BLaER1 (cell line): ENCODE measurements at regions not wholly inside any gene's neighbourhood (a gene's known extent, or its start where the extent isn't known, plus 50 kb on each side); places are given as distances from the start of the nearest gene placed in this dataset.

Experiments used
- H3K27ac ChIP-seq: shearing (Covaris generic); formaldehyde crosslinking; 2 replicates; pipeline ENCODE4 v1.8.1; 2022
- H3K27me3 ChIP-seq: shearing (Covaris generic); formaldehyde crosslinking; 2 replicates; pipeline ENCODE4 v1.8.1; 2022
- H3K36me3 ChIP-seq: shearing (Covaris generic); formaldehyde crosslinking; 2 replicates; pipeline ENCODE4 v1.8.1; 2022
- H3K4me1 ChIP-seq: shearing (Covaris generic); formaldehyde crosslinking; 2 replicates; pipeline ENCODE4 v1.8.1; 2022
- H3K4me2 ChIP-seq: shearing (Covaris generic); formaldehyde crosslinking; 2 replicates; pipeline ENCODE4 v1.8.1; 2022
- H3K4me3 ChIP-seq: shearing (Covaris generic); formaldehyde crosslinking; 2 replicates; pipeline ENCODE4 v1.8.1; 2022
- H3K9ac ChIP-seq: shearing (Covaris generic); formaldehyde crosslinking; 2 replicates; pipeline ENCODE4 v1.8.1; 2022
- H3K9me3 ChIP-seq: shearing (Covaris generic); formaldehyde crosslinking; 2 replicates; pipeline ENCODE4 v1.8.1; 2022
- H4K20me1 ChIP-seq: shearing (Covaris generic); formaldehyde crosslinking; 2 replicates; pipeline ENCODE4 v1.8.1; 2022
- Cebpa-rat ChIP-seq: shearing (Covaris generic); IDR thresholded peaks from 2 replicates; pipeline ENCODE4 v1.8.1; 2022

DNA sequence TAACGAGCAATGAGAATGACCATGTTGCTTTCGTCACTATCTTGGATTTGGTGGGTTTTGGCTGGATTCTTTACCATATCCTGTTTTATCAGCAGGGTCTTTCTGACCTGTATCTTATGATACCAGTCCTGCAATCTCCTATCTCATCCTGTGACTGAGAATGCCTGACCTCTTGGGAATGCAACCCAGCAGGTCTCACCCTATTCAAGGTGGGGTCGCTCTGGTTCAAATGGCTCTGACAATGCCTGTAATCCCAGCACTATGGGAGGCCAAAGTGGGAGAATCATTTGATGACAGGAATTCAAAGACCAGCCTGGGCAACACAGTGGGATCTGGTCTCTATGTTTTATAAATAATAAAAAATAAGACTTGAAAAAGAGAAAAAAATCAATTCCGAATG lies 173.5 kb downstream of the ACTR3 start:
- H3K36me3 ChIP-seq: no peaks in the 10 kb centered on the region
- H3K9me3 ChIP-seq: no peaks in the 10 kb centered on the region
- no peak overlapping the region for H3K27ac ChIP-seq
- H3K4me2 ChIP-seq: no peak overlapping the region
- no peak for TF ChIP-seq Cebpa-rat
- H3K4me1 ChIP-seq: no peaks in the 10 kb centered on the region
- H3K9ac ChIP-seq: no peak overlapping the region
- H4K20me1 ChIP-seq: no peaks in the 10 kb centered on the region
- H3K27me3 ChIP-seq: no peaks in the 10 kb centered on the region
- H3K4me3 ChIP-seq: no peak overlapping the region

DNA sequence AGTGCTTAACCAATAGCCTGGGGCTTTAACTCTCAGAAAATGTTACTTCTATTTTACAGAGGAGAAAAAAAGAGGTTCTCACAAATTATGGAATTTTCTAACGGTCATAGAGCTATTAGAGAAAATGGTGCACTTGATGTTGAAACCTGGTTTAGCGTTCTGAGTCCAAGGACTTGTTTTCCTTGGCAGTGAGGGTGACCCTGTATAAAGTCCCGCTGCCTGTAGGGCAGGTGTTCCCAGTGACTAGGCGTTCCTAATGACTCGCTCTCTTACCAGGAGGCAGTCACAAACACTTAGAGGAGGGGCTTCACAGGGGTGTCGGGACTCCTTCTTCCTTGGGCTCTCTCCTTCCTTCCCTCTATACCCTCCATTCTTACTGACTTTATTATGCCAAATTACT lies 175.8 kb downstream of the ACTR3 start:
- H3K27ac ChIP-seq: no peak overlapping the region
- no peaks in the 10 kb centered on the region for H3K27me3 ChIP-seq
- no peak overlapping the region for H3K4me2 ChIP-seq
- H3K4me1 ChIP-seq: no peaks in the 10 kb centered on the region
- no peak for TF ChIP-seq Cebpa-rat
- no peaks in the 10 kb centered on the region for H4K20me1 ChIP-seq
- H3K4me3 ChIP-seq: no peak overlapping the region
- H3K9ac ChIP-seq: no peak overlapping the region
- no peaks in the 10 kb centered on the region for H3K36me3 ChIP-seq
- H3K9me3 ChIP-seq: no peaks in the 10 kb centered on the region

DNA sequence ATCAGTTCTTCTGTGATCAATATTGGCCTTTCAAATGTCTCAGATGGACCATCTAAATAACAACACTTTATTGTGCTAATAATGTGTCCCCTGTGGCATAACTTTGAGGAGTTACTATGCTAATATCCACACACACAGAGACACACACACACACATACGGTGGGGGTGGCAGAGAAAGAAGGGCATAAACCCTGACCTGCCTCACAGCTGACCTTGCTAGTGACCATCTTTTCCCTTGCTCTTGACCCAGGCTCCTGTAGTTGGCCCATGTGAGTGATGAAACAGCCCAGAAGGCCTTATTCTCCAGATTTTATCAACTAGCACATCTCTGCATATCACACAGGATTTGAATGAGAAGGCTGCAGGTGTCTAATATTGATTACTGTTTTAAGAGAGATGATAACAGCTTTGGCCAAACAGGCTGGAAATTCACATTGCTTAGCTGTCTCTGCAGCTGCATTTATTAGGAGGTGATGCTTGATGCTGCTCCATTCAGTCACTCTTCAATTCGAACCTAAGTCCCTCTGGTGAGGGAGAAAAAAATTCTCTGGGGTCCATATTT lies 176.4 kb downstream of the ACTR3 start:
- Histone ChIP-seq H3K4me1 (no peaks in the 10 kb centered on the region), H3K27ac (no peak overlapping the region), H3K27me3 (no peaks in the 10 kb centered on the region), H3K36me3 (no peaks in the 10 kb centered on the region), H3K4me3 (no peak overlapping the region), H3K9me3 (no peaks in the 10 kb centered on the region), H4K20me1 (no peaks in the 10 kb centered on the region), H3K4me2 (no peak overlapping the region), H3K9ac (no peak overlapping the region)
- no peak for TF ChIP-seq Cebpa-rat

DNA sequence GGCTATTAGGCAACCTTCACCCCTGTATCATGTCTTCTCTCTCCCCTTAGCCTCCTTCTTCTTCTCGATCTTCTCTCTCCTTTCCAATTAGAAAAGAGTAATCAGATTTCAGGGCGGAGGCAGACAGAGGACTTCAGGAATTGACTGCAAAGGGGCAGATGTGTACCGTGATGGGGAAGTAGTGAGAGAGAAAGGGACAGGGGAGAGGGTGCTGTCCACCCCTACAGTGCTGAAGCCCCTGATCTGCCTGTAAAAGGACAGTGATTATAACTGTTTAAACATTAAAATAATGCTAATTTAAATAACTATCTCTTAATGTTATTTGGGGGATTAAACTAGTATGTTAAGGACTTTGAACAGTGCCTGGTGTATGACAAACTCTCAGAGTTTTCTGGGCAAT lies 178.5 kb downstream of the ACTR3 start:
- H4K20me1 ChIP-seq: no peaks in the 10 kb centered on the region
- no peaks in the 10 kb centered on the region for H3K4me1 ChIP-seq
- no peaks in the 10 kb centered on the region for H3K9me3 ChIP-seq
- H3K4me2 ChIP-seq: no peak overlapping the region
- H3K36me3 ChIP-seq: no peaks in the 10 kb centered on the region
- no peak for TF ChIP-seq Cebpa-rat
- H3K27me3 ChIP-seq: no peaks in the 10 kb centered on the region
- H3K9ac ChIP-seq: no peak overlapping the region
- no peak overlapping the region for H3K4me3 ChIP-seq
- no peak overlapping the region for H3K27ac ChIP-seq

DNA sequence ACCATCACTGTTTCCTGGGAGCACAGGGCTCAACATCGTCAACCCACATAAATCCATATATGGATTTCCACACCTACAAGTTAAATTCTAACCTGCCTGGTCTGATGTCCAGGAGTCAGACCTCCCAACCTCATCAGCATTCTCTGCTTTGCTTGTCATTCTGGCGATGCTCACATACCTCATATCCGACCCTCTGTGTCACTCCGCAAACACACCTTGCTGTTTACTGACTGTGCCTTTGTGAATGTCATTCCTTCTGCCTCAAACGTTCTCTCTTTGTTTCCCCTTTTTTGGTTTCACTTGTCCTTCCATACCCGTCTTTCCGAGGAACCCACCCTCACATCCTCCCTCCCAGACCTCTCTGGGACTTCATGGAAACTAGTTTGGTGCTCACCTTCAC lies 187.1 kb downstream of the ACTR3 start:
- H3K4me2 ChIP-seq: no peak overlapping the region
- no peaks in the 10 kb centered on the region for H3K27me3 ChIP-seq
- no peaks in the 10 kb centered on the region for H3K4me1 ChIP-seq
- H3K27ac ChIP-seq: no peak overlapping the region
- H3K9me3 ChIP-seq: no peaks in the 10 kb centered on the region
- H4K20me1 ChIP-seq: no peaks in the 10 kb centered on the region
- no peaks in the 10 kb centered on the region for H3K36me3 ChIP-seq
- H3K9ac ChIP-seq: no peak overlapping the region
- TF ChIP-seq Cebpa-rat: no peak
- H3K4me3 ChIP-seq: no peak overlapping the region

DNA sequence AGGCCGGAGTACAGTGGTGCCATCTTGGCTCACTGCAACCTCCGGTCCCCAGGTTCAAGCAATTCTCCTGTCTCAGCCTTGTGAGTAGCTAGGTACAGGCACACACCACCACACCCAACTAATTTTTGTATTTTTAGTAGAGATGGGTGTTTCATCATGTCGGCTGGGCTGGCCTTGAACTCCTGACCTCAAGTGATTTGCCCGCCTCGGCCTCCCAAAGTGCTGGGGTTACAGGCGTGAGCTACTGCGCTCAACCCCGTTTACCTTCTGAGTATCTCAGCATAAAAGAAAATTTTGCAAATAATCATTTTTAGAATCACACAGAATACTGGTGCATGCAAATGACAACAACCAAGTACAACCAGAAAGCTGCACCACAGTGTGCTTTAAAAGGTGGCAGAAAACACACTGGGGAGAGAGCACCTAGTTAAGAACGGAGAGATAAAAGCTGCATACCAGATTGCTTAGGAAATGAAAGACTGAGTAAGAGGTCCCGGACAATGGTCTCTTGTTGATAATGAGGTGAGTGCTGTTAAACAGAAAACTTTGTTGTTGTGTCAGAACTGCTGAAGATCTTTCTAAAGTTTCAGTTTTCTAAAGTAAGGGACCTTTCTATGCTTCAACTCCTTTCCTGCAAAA lies 189.6 kb downstream of the ACTR3 start:
- no peaks in the 10 kb centered on the region for H3K4me1 ChIP-seq
- no peaks in the 10 kb centered on the region for H3K9me3 ChIP-seq
- H3K9ac ChIP-seq: no peak overlapping the region
- no peak overlapping the region for H3K27ac ChIP-seq
- H3K27me3 ChIP-seq: no peaks in the 10 kb centered on the region
- H3K36me3 ChIP-seq: no peaks in the 10 kb centered on the region
- no peaks in the 10 kb centered on the region for H4K20me1 ChIP-seq
- no peak for TF ChIP-seq Cebpa-rat
- no peak overlapping the region for H3K4me3 ChIP-seq
- no peak overlapping the region for H3K4me2 ChIP-seq

DNA sequence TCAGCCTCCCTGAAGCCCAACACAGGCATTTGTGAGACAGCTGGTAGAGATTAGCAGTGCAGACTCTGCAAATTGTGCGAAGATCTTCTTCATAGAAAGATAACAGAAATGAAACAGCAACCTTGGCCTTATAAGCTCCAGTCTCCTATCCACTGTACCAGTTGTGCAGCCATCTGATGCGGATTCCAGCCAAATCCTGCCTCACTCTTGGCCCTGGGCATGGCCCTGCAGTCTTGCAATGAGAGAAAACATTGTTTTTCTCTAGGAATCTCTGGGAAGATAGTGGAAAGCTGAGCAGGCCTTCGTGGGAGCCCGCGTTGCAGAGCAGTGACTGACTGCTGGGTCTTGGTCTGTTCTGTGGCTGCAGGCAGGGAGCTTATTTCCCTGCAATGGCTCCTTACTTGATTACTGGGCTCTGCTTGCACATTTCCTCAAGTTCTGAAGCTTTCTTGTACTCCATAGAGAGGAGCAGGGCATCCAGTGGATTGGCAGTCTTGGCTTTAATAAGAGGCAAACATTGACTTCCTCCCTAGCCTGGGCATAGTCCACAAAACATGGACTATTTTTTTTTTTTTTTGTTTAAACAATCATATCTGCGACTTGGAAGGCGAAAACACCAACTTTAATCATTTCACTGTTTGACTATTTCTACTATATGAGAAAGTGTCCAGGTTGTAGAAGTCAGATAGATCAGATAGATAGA lies 193.0 kb downstream of the ACTR3 start:
- no peak overlapping the region for H3K27ac ChIP-seq
- TF ChIP-seq Cebpa-rat: no peak
- no peaks in the 10 kb centered on the region for H3K9me3 ChIP-seq
- no peak overlapping the region for H3K4me2 ChIP-seq
- H4K20me1 ChIP-seq: no peaks in the 10 kb centered on the region
- no peak overlapping the region for H3K4me3 ChIP-seq
- H3K36me3 ChIP-seq: no peaks in the 10 kb centered on the region
- H3K27me3 ChIP-seq: no peaks in the 10 kb centered on the region
- H3K9ac ChIP-seq: no peak overlapping the region
- no peaks in the 10 kb centered on the region for H3K4me1 ChIP-seq

DNA sequence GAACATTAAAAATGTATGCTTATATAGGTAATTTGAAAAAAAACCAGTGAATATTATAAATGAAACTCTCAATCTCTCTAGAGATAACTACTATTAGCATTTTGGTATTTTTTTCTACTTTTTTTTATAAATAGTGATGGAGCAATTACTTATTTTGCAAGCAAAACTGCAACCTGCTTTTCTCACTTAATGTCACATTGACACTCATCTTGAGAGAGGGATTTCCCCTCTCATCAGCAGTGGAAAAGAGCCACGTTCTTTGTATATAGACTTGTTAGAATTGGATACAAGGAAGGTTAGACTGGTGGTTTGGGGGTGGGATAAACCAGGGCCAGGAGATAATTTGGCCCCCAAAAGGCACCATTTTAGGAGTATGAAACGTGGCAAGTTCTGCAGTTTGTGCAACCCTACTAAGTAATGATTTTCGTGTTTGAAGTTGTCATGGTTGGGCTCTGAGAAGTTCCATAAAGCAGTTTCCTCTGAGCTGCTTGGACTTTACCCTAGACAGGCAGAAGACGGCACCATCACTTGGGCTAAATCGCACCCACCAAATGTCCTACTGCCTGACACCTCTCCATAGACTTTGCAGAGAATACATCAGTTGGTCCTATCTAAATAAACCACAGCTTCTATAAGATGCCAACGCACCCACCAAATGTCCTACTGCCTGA lies 194.0 kb downstream of the ACTR3 start:
- H3K9me3 ChIP-seq: no peaks in the 10 kb centered on the region
- H4K20me1 ChIP-seq: no peaks in the 10 kb centered on the region
- H3K4me3 ChIP-seq: no peak overlapping the region
- H3K27ac ChIP-seq: no peak overlapping the region
- H3K36me3 ChIP-seq: no peaks in the 10 kb centered on the region
- no peak for TF ChIP-seq Cebpa-rat
- no peaks in the 10 kb centered on the region for H3K27me3 ChIP-seq
- no peaks in the 10 kb centered on the region for H3K4me1 ChIP-seq
- no peak overlapping the region for H3K4me2 ChIP-seq
- H3K9ac ChIP-seq: no peak overlapping the region

DNA sequence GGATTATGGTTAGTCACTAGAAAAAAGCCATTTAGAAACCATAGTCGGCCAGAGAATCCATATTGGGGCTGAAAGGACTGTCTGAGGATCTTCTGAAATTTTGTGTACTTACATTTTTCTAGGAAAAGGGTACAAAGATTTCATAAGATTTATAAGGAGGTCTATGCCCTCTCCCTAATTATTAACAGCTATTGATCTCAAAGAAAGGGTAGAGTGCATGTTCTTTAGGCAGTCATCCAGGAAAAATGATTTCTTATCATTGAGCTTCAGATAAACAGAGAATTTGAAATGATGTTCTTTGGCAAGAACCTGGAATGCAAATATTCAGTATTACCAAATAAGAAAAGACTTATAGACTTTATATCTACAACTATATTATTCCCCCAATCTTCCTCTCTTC lies 195.3 kb downstream of the ACTR3 start:
- H3K4me2 ChIP-seq: no peak overlapping the region
- H3K4me1 ChIP-seq: no peaks in the 10 kb centered on the region
- no peaks in the 10 kb centered on the region for H3K9me3 ChIP-seq
- no peak for TF ChIP-seq Cebpa-rat
- H3K27me3 ChIP-seq: no peaks in the 10 kb centered on the region
- H3K36me3 ChIP-seq: no peaks in the 10 kb centered on the region
- no peak overlapping the region for H3K4me3 ChIP-seq
- no peak overlapping the region for H3K9ac ChIP-seq
- H3K27ac ChIP-seq: no peak overlapping the region
- no peaks in the 10 kb centered on the region for H4K20me1 ChIP-seq

DNA sequence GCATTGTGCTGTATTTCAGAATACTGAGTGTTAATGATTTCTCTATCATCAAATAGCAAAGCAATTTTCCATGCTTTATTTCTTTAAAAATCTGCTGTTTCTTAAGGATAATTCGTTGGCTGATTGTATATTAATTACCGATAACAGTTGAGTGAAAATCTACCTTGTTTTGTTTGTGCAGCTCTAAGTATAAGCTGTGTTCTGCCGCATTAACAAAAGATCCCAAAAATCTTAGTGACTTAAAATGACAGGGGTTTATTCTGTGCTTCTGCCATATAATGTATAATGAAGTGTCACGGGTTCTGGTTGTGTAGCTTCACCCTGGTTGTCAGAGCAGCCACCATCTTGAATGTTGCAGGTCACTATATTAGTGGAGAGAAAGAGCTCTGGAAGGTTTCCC lies 196.1 kb downstream of the ACTR3 start:
- no peak for TF ChIP-seq Cebpa-rat
- Histone ChIP-seq H3K9ac (no peak overlapping the region), H3K4me2 (no peak overlapping the region), H3K27me3 (no peaks in the 10 kb centered on the region), H3K4me3 (no peak overlapping the region), H3K36me3 (no peaks in the 10 kb centered on the region), H4K20me1 (no peaks in the 10 kb centered on the region), H3K27ac (no peak overlapping the region), H3K4me1 (no peaks in the 10 kb centered on the region), H3K9me3 (no peaks in the 10 kb centered on the region)
